ENCODE measurements at regions not wholly inside any gene's neighbourhood (a gene's known extent, or its start where the extent isn't known, plus 50 kb on each side); places are given as distances from the start of the nearest gene placed in this dataset.
"Not testable (repeated sequence)": the region's sequence is repeated elsewhere in the genome, so short reads cannot be mapped to it uniquely, and the experiment has no call there.

DNA sequence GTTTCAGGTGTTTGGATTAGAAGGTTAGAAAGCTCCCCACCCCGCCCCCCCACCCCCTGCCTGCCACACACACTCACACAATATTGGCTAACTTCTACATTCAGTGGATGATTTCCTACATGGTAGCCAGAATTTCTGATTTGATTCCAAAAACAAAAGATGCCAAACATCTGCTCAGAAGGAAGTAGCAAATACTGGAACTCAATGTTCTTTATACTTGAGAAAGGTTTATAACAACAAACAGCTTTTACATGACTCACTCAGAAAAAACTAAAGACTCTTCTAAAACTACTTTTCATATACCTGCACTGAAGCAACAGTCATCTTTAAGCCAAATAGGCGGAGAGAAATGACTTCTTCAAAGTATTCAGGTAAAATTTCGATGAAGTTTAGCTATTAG is 750.5 kb upstream of the POU3F4 start:
- H3K27me3 Mint-ChIP-seq (ENCODE audit: low read depth, poor library complexity), result no peaks in the 10 kb centered on the region
- no peak for DNase-seq
- no peak for TF ChIP-seq CTCF (IDR thresholded peaks at IDR 0.05)
- H3K4me3 Mint-ChIP-seq, result no peak overlapping the region
- peaks cover 13% of the 10 kb centered on the region for H3K9me3 Mint-ChIP-seq
- H3K27ac Mint-ChIP-seq, result no peak overlapping the region
- no peaks in the 10 kb centered on the region for H3K36me3 Mint-ChIP-seq (ENCODE audit: low read depth)
- H3K4me1 Mint-ChIP-seq, result no peaks in the 10 kb centered on the region

DNA sequence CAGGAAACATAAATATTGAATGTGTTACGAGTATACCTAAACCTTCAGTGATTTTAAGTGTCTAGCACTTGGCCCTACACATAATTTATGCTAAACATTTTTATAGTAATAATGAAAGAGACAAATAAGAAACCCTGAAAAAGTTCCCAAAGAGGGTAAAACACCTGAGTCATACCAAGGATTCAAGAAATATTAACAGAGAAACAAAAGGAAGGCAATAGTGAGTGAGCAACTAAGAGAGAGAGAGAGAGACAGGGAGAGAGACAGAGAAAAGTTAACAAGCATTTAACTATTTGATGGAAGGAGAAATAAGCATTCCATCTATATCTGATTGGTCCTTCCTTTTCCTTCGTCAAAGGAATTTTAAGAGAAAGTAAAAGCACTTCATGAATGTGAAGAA is 743.6 kb upstream of the POU3F4 start:
- no peaks in the 10 kb centered on the region for H3K4me1 Mint-ChIP-seq
- H3K27me3 Mint-ChIP-seq (ENCODE audit: low read depth, poor library complexity), result no peaks in the 10 kb centered on the region
- no peak overlapping the region for H3K4me3 Mint-ChIP-seq
- peaks cover 30% of the 10 kb centered on the region for H3K9me3 Mint-ChIP-seq
- DNase-seq, result no peak
- no peak for TF ChIP-seq CTCF (IDR thresholded peaks at IDR 0.05)
- H3K36me3 Mint-ChIP-seq (ENCODE audit: low read depth), result no peaks in the 10 kb centered on the region
- no peak overlapping the region for H3K27ac Mint-ChIP-seq

- Mint-ChIP-seq H3K36me3 (ENCODE audit: low read depth) (no peaks in the 10 kb centered on the region), H3K9me3 (peaks cover 34% of the 10 kb centered on the region), H3K4me1 (no peaks in the 10 kb centered on the region), H3K27me3 (ENCODE audit: low read depth, poor library complexity) (no peaks in the 10 kb centered on the region), H3K4me3 (no peak overlapping the region), H3K27ac (no peak overlapping the region)
- no peak for TF ChIP-seq CTCF (IDR thresholded peaks at IDR 0.05)
- DNase-seq, result no peak
Measured at GRCh38 chrX:82765811-82766210, 742.3 kb upstream of the POU3F4 start.

DNA sequence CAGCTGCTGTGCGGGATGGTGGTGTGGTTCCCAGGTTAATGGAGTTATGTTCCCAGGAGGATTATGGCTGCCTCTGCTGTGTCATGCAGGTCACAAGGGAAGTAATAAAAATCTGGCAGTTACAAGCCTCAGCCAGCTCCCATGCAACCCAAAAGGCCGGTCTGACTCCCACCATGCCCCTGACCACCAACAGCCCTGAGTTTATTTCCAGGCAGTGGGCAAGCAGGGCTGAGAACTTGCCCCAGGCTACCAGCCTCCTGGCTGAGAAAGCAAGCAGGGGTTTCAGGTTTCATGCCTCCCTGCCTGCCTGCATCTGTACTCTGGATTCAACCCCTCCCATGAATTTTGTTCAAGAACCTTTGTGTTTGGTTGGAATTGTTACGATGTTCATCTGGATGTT is 732.7 kb upstream of the POU3F4 start:
- Mint-ChIP-seq H3K9me3 (peaks cover 61% of the 10 kb centered on the region), H3K4me1 (no peaks in the 10 kb centered on the region), H3K4me3 (no peak overlapping the region), H3K36me3 (ENCODE audit: low read depth) (no peaks in the 10 kb centered on the region), H3K27ac (no peak overlapping the region), H3K27me3 (ENCODE audit: low read depth, poor library complexity) (no peaks in the 10 kb centered on the region)
- TF ChIP-seq CTCF (IDR thresholded peaks at IDR 0.05), result no peak
- DNase-seq, result no peak

DNA sequence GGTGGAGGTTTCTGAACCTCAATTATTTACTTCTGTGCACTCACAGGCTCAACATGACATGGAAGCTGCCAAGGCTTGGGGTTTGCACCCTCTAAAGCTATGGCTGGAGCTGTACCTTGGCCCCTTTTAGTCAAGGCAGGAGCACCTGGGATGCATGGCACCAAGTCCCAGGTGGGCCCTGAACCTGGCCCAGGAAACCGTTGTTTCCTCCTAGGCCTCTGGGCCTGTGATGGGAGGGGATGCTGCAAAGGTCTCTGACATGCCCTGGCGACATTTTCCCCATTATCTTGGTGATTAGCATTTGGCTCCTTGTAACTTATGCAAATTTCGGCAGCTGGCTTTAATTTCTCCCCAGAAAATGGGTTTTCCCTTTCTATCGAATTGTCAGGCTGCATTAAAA is 726.1 kb upstream of the POU3F4 start:
- no peaks in the 10 kb centered on the region for H3K4me1 Mint-ChIP-seq

GRCh38 chrX:82812902-82813301 is 695.2 kb upstream of the POU3F4 start:
- not testable (repeated sequence) for DNase-seq; H3K36me3 Mint-ChIP-seq (ENCODE audit: low read depth)

More for the DNA sequence above, 726.1 kb upstream of the POU3F4 start:
- no peak for DNase-seq
- TF ChIP-seq CTCF (IDR thresholded peaks at IDR 0.05), result no peak
- Mint-ChIP-seq H3K27ac (no peak overlapping the region), H3K36me3 (ENCODE audit: low read depth) (no peaks in the 10 kb centered on the region), H3K9me3 (peaks cover 54% of the 10 kb centered on the region), H3K27me3 (ENCODE audit: low read depth, poor library complexity) (no peaks in the 10 kb centered on the region), H3K4me3 (no peak overlapping the region)

More at GRCh38 chrX:82812902-82813301, 695.2 kb upstream of the POU3F4 start:
- not testable (repeated sequence) for H3K27me3 Mint-ChIP-seq (ENCODE audit: low read depth, poor library complexity); H3K4me3 Mint-ChIP-seq; H3K4me1 Mint-ChIP-seq; H3K27ac Mint-ChIP-seq
- peaks cover 48% of the 10 kb centered on the region for H3K9me3 Mint-ChIP-seq
